GM12891 (cell line): ENCODE measurements at regions not wholly inside any gene's neighbourhood (a gene's known extent, or its start where the extent isn't known, plus 50 kb on each side); places are given as distances from the start of the nearest gene placed in this dataset.

ENCODE experiments used
- POLR2A ChIP-seq: IDR thresholded peaks from 2 replicates; pipeline ENCODE4 v1.6.1; 2011; ENCODE audit warnings: low read depth, low read length, control low read depth
- POLR2AphosphoS5 ChIP-seq: IDR thresholded peaks from 2 replicates; pipeline ENCODE4 v1.6.1; 2011; ENCODE audit warnings: low read depth, low read length, control low read depth
- POU2F2 ChIP-seq: IDR thresholded peaks from 2 replicates; pipeline ENCODE4 v1.6.1; 2011; ENCODE audit warnings: low read depth, mild to moderate bottlenecking, control low read depth, low read length, moderate library complexity
- SPI1 ChIP-seq: IDR thresholded peaks from 2 replicates; pipeline ENCODE4 v1.6.1; 2011; ENCODE audit warnings: low read depth, low read length, control low read depth
- TAF1 ChIP-seq: IDR thresholded peaks from 2 replicates; pipeline ENCODE4 v1.6.1; 2011; ENCODE audit warnings: low read depth, low read length, control low read depth

DNA sequence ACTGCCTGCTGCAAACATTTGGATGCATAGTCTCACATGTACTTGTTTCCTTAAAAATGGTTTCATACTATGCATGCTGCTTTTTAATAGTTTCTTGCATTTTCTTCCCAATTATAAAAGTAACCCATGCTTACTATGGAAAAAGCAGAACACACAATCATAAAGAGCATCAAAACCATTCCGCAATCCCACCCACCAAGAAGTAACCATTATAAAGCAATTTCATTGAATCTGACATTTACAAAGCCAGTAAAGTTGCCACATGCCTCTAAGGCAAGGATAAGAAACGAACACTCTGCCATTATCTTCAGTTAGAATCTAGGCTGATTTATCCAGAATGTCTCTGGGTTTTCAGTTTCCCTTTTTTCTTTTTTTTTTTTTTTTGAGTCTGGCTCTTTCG lies 92.7 kb upstream of the OSMR start:
- TF ChIP-seq TAF1: no peak
- no peak for TF ChIP-seq POLR2AphosphoS5
- TF ChIP-seq POLR2A: no peak
- no peak for TF ChIP-seq SPI1
- TF ChIP-seq POU2F2: no peak
